ENCODE measurements at regions not wholly inside any gene's neighbourhood (a gene's known extent, or its start where the extent isn't known, plus 50 kb on each side); places are given as distances from the start of the nearest gene placed in this dataset.

DNA sequence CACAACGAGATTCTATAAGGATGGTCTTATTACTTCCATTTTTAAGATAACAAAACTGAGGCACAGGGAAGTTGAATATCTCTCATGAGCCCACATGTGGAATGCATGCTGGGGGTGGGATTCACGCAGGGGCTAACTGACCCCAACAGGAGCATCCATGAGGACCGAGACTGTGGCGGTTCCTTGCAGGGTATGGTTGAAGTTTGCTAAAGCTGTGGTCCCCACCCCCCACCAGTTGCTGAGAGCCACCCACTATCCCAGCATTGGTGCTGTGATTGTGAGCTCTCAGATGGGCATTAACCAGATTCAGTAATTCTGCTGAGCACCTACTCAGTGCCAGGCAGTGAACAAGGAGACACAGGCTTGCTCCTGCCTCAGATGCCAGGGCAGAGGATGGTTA is 116.0 kb upstream of the TEX51 start:
- Histone ChIP-seq H3K4me1 (ENCODE audit: insufficient read depth) (no peaks in the 10 kb centered on the region), H3K27ac (ENCODE audit: low read depth) (no peak overlapping the region)

More for the DNA sequence above, 116.0 kb upstream of the TEX51 start:
- no peaks in the 10 kb centered on the region for H3K27me3 ChIP-seq (ENCODE audit: insufficient read depth)
- H4K20me1 ChIP-seq (replicated peaks; ENCODE audit: insufficient read depth), result no peaks in the 10 kb centered on the region
- Mint-ChIP-seq H3K4me3 (no peak overlapping the region), H3K4me1 (peaks cover 4% of the 10 kb centered on the region; the same call in 1 of the 3 replicates), H3K27ac (no peak overlapping the region), H3K9me3 (no peaks in the 10 kb centered on the region), H3K36me3 (ENCODE audit: low read depth) (no peaks in the 10 kb centered on the region), H3K27me3 (ENCODE audit: insufficient read depth, low read depth, poor library complexity) (peaks cover 2% of the 10 kb centered on the region)
- H3K4me3 ChIP-seq, result no peak overlapping the region
- H3K9me2 ChIP-seq (ENCODE audit: insufficient read depth), result no peaks in the 10 kb centered on the region
- no peaks in the 10 kb centered on the region for H3K79me2 ChIP-seq (replicated peaks; ENCODE audit: insufficient read depth)
- no peak overlapping the region for H2AFZ ChIP-seq
- no peaks in the 10 kb centered on the region for H3K36me3 ChIP-seq (ENCODE audit: insufficient read depth)
- DNase-seq (ENCODE audit: low spot score) (no peak), ATAC-seq (no peak)
- no peaks in the 10 kb centered on the region for H3F3A ChIP-seq (replicated peaks; ENCODE audit: low read depth)
- no peak for TF ChIP-seq NANOG (IDR thresholded peaks at IDR 0.05; ENCODE audit: borderline replicate concordance)
- TF ChIP-seq ZNF114 (CRISPR knock-in tag; IDR thresholded peaks at IDR 0.05), result no peak
- no peak for TF ChIP-seq ZNF331 (CRISPR knock-in tag; IDR thresholded peaks at IDR 0.05; ENCODE audit: low read depth)
- TF ChIP-seq, protein P1, sequence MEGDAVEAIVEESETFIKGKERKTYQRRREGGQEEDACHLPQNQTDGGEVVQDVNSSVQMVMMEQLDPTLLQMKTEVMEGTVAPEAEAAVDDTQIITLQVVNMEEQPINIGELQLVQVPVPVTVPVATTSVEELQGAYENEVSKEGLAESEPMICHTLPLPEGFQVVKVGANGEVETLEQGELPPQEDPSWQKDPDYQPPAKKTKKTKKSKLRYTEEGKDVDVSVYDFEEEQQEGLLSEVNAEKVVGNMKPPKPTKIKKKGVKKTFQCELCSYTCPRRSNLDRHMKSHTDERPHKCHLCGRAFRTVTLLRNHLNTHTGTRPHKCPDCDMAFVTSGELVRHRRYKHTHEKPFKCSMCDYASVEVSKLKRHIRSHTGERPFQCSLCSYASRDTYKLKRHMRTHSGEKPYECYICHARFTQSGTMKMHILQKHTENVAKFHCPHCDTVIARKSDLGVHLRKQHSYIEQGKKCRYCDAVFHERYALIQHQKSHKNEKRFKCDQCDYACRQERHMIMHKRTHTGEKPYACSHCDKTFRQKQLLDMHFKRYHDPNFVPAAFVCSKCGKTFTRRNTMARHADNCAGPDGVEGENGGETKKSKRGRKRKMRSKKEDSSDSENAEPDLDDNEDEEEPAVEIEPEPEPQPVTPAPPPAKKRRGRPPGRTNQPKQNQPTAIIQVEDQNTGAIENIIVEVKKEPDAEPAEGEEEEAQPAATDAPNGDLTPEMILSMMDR (conservative IDR thresholded peaks at IDR 0.05; ENCODE audit: low read depth in 2 of 2), result no peak
- TF ChIP-seq EZH2phosphoT487 (IDR thresholded peaks at IDR 0.05; ENCODE audit: unreplicated experiment), result no peak
- TF ChIP-seq, protein P2, sequence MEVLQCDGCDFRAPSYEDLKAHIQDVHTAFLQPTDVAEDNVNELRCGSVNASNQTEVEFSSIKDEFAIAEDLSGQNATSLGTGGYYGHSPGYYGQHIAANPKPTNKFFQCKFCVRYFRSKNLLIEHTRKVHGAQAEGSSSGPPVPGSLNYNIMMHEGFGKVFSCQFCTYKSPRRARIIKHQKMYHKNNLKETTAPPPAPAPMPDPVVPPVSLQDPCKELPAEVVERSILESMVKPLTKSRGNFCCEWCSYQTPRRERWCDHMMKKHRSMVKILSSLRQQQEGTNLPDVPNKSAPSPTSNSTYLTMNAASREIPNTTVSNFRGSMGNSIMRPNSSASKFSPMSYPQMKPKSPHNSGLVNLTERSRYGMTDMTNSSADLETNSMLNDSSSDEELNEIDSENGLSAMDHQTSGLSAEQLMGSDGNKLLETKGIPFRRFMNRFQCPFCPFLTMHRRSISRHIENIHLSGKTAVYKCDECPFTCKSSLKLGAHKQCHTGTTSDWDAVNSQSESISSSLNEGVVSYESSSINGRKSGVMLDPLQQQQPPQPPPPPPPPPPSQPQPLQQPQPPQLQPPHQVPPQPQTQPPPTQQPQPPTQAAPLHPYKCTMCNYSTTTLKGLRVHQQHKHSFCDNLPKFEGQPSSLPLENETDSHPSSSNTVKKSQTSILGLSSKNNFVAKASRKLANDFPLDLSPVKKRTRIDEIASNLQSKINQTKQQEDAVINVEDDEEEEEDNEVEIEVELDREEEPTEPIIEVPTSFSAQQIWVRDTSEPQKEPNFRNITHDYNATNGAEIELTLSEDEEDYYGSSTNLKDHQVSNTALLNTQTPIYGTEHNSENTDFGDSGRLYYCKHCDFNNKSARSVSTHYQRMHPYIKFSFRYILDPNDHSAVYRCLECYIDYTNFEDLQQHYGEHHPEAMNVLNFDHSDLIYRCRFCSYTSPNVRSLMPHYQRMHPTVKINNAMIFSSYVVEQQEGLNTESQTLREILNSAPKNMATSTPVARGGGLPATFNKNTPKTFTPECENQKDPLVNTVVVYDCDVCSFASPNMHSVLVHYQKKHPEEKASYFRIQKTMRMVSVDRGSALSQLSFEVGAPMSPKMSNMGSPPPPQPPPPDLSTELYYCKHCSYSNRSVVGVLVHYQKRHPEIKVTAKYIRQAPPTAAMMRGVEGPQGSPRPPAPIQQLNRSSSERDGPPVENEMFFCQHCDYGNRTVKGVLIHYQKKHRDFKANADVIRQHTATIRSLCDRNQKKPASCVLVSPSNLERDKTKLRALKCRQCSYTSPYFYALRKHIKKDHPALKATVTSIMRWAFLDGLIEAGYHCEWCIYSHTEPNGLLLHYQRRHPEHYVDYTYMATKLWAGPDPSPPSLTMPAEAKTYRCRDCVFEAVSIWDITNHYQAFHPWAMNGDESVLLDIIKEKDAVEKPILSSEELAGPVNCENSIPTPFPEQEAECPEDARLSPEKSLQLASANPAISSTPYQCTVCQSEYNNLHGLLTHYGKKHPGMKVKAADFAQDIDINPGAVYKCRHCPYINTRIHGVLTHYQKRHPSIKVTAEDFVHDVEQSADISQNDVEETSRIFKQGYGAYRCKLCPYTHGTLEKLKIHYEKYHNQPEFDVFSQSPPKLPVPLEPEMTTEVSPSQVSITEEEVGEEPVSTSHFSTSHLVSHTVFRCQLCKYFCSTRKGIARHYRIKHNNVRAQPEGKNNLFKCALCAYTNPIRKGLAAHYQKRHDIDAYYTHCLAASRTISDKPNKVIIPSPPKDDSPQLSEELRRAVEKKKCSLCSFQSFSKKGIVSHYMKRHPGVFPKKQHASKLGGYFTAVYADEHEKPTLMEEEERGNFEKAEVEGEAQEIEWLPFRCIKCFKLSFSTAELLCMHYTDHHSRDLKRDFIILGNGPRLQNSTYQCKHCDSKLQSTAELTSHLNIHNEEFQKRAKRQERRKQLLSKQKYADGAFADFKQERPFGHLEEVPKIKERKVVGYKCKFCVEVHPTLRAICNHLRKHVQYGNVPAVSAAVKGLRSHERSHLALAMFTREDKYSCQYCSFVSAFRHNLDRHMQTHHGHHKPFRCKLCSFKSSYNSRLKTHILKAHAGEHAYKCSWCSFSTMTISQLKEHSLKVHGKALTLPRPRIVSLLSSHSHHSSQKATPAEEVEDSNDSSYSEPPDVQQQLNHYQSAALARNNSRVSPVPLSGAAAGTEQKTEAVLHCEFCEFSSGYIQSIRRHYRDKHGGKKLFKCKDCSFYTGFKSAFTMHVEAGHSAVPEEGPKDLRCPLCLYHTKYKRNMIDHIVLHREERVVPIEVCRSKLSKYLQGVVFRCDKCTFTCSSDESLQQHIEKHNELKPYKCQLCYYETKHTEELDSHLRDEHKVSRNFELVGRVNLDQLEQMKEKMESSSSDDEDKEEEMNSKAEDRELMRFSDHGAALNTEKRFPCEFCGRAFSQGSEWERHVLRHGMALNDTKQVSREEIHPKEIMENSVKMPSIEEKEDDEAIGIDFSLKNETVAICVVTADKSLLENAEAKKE (CRISPR knock-in tag; IDR thresholded peaks at IDR 0.05), result no peak
- no peak for TF ChIP-seq JUNB (IDR thresholded peaks at IDR 0.05; ENCODE audit: unreplicated experiment)
- TF ChIP-seq EZH2 (IDR thresholded peaks at IDR 0.05; ENCODE audit: low read depth, unreplicated experiment), result no peak
- no peak for TF ChIP-seq STAT1 (IDR thresholded peaks at IDR 0.05; ENCODE audit: unreplicated experiment)
- TF ChIP-seq POLR2AphosphoS5 (IDR thresholded peaks at IDR 0.05; ENCODE audit: low read depth), result no peak
- TF ChIP-seq, protein P3, sequence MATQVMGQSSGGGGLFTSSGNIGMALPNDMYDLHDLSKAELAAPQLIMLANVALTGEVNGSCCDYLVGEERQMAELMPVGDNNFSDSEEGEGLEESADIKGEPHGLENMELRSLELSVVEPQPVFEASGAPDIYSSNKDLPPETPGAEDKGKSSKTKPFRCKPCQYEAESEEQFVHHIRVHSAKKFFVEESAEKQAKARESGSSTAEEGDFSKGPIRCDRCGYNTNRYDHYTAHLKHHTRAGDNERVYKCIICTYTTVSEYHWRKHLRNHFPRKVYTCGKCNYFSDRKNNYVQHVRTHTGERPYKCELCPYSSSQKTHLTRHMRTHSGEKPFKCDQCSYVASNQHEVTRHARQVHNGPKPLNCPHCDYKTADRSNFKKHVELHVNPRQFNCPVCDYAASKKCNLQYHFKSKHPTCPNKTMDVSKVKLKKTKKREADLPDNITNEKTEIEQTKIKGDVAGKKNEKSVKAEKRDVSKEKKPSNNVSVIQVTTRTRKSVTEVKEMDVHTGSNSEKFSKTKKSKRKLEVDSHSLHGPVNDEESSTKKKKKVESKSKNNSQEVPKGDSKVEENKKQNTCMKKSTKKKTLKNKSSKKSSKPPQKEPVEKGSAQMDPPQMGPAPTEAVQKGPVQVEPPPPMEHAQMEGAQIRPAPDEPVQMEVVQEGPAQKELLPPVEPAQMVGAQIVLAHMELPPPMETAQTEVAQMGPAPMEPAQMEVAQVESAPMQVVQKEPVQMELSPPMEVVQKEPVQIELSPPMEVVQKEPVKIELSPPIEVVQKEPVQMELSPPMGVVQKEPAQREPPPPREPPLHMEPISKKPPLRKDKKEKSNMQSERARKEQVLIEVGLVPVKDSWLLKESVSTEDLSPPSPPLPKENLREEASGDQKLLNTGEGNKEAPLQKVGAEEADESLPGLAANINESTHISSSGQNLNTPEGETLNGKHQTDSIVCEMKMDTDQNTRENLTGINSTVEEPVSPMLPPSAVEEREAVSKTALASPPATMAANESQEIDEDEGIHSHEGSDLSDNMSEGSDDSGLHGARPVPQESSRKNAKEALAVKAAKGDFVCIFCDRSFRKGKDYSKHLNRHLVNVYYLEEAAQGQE (IDR thresholded peaks at IDR 0.05; ENCODE audit: unreplicated experiment), result no peak
- TF ChIP-seq, protein P4, sequence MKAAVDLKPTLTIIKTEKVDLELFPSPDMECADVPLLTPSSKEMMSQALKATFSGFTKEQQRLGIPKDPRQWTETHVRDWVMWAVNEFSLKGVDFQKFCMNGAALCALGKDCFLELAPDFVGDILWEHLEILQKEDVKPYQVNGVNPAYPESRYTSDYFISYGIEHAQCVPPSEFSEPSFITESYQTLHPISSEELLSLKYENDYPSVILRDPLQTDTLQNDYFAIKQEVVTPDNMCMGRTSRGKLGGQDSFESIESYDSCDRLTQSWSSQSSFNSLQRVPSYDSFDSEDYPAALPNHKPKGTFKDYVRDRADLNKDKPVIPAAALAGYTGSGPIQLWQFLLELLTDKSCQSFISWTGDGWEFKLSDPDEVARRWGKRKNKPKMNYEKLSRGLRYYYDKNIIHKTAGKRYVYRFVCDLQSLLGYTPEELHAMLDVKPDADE (IDR thresholded peaks at IDR 0.05), result no peak
- TF ChIP-seq CREB1 (CRISPR knock-in tag; IDR thresholded peaks at IDR 0.05; ENCODE audit: low read depth), result no peak
- H3K4me2 ChIP-seq, result no peak overlapping the region
